ENCODE measurements at regions not wholly inside any gene's neighbourhood (a gene's known extent, or its start where the extent isn't known, plus 50 kb on each side); places are given as distances from the start of the nearest gene placed in this dataset.
"Not testable (repeated sequence)": the region's sequence is repeated elsewhere in the genome, so short reads cannot be mapped to it uniquely, and the experiment has no call there.

- Mint-ChIP-seq H3K4me3 (no peak overlapping the region), H3K9me3 (peaks cover 0 to 4% (median 0%) of the 10 kb centered on the region in 3 donors), H3K27ac (no peak overlapping the region), H3K4me1 (no peaks in the 10 kb centered on the region), H3K36me3 (no peaks in the 10 kb centered on the region), H3K27me3 (peaks cover 3% of the 10 kb centered on the region)
Observed at GRCh38 chr16:79395591-79395990, 204.9 kb downstream of the MAF start.

DNA sequence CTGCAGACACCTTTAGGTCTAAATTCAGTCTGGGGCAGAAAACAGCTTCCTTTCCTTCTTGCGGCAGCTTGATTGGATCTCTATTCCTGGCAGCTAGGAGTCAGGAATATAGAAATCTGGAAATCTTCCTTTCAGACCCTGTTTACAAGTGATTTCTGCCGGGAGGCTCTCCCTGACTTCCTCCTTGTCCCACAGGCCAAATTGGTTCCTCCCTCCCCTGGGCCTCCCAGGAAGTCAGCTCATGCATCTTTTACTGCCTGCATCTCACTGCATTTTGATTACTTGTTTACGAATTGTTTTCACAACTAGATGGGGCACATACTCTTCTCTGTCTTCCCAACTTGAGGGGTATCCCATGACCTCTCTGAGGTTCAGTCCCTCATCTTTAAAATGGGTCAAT lies 206.3 kb downstream of the MAF start:
- Mint-ChIP-seq H3K4me3 (no peak overlapping the region), H3K9me3 (peaks cover 0 to 4% (median 0%) of the 10 kb centered on the region in 3 donors), H3K27me3 (peaks cover 3% of the 10 kb centered on the region), H3K4me1 (no peaks in the 10 kb centered on the region), H3K36me3 (no peaks in the 10 kb centered on the region), H3K27ac (no peak overlapping the region)

- Mint-ChIP-seq H3K36me3 (no peaks in the 10 kb centered on the region), H3K27ac (no peak overlapping the region), H3K9me3 (peaks cover 0 to 4% (median 0%) of the 10 kb centered on the region in 3 donors), H3K27me3 (peaks cover 3% of the 10 kb centered on the region), H3K4me3 (no peak overlapping the region), H3K4me1 (no peaks in the 10 kb centered on the region)
Observed at GRCh38 chr16:79393564-79393963, 207.0 kb downstream of the MAF start.

DNA sequence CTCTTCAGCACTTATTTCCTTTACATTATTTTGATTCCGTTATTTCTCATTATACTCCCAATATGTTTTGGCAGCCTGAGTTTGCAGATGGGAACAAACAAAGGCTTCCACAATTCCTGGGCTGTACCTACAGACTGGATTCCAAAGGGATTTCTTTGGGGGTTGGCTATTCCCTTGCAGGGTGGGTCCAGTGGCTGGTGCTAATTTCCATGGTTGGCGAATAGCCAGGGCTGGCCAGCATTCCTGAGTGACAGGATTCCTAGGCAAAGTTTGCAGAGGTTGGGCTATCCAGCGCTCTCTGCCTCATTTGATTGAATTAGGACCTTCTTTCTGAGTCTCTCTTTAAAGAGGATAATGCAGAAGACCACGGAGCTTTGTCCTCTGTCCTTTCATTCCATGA lies 207.4 kb downstream of the MAF start:
- H3K4me3 Mint-ChIP-seq, result no peak overlapping the region
- H3K9me3 Mint-ChIP-seq, result peaks cover 0 to 4% (median 0%) of the 10 kb centered on the region in 3 donors
- H3K27me3 Mint-ChIP-seq, result peaks cover 3% of the 10 kb centered on the region
- no peaks in the 10 kb centered on the region for H3K36me3 Mint-ChIP-seq
- no peaks in the 10 kb centered on the region for H3K4me1 Mint-ChIP-seq
- H3K27ac Mint-ChIP-seq, result no peak overlapping the region

DNA sequence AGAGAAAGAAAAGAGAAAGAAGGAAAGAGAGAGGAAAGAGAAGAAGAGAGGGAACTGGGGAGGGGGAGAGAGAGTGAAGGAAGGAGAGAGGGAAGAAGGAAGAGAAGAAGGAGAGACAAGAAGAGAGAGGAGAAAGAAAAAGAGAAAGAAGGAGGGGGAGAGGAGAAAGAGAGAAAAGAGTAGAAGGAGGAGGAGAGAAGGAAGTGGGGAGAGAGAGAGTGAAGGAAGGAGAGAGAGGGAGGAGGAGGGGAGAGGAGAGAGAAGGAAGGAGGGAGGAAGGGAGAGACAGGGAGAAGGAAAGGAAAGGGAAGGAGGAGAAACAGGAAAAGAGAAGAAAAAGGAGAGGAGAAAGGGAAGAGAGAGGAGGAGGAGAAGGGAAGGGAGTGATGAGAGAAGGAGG lies 208.5 kb downstream of the MAF start:
- Mint-ChIP-seq H3K4me3 (no peak overlapping the region), H3K4me1 (no peaks in the 10 kb centered on the region), H3K27me3 (no peaks in the 10 kb centered on the region), H3K36me3 (no peaks in the 10 kb centered on the region), H3K27ac (no peak overlapping the region), H3K9me3 (peaks cover 0 to 4% (median 0%) of the 10 kb centered on the region in 3 donors)

DNA sequence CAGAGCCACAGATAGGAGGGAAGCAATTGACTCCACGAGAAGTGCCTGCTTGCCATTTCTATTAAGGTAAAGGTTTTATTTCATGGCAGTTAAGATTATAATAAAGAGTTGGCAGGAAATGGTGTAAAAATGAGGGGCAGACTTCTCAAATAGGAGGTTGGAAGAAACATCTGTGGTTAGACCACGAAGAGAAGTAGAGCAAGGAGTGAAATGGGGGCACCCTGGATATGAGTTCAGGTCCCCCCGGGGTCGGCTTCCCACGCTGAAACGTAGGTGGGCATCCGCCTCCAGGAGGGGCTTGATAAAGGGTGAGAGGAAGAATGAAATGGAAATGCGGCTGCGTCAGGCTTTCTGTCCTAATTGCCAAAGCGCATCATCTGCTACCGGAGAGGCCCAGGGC lies 209.1 kb downstream of the MAF start:
- H3K27ac Mint-ChIP-seq, result no peak overlapping the region
- peak overlapping the region in 1 of 4 donors; percentile 72 for H3K4me3 Mint-ChIP-seq
- H3K9me3 Mint-ChIP-seq, result peaks cover 0 to 4% (median 1%) of the 10 kb centered on the region in 3 donors
- H3K36me3 Mint-ChIP-seq, result no peaks in the 10 kb centered on the region
- no peaks in the 10 kb centered on the region for H3K27me3 Mint-ChIP-seq
- H3K4me1 Mint-ChIP-seq, result no peaks in the 10 kb centered on the region

GRCh38 chr16:79390481-79391051 lies 210.0 kb downstream of the MAF start:
- Mint-ChIP-seq H3K27me3 (no peaks in the 10 kb centered on the region), H3K4me3 (no peak overlapping the region), H3K27ac (no peak overlapping the region), H3K4me1 (no peaks in the 10 kb centered on the region), H3K36me3 (no peaks in the 10 kb centered on the region), H3K9me3 (peaks cover 0 to 4% (median 4%) of the 10 kb centered on the region in 3 donors)

DNA sequence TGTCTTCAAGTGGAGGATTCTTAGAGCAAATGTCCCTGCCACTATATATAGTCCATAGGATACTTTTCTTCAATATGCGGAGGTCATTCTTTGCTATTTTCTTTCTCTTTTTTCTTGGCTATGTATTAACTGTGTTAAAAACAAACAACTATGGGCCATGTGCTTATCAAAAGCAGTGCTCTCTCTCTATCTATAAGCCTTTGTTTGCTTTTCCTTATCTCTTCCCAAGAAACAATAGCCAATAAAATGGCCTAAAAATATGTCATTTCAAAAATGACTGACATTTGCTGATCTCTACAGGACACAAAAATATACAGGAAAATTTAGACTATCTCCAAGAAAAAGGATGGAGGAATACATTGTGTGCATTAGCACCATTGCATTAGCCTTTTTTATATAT lies 212.1 kb downstream of the MAF start:
- no peaks in the 10 kb centered on the region for H3K4me1 Mint-ChIP-seq
- peaks cover 0 to 4% (median 4%) of the 10 kb centered on the region in 3 donors for H3K9me3 Mint-ChIP-seq
- no peak overlapping the region for H3K27ac Mint-ChIP-seq
- H3K27me3 Mint-ChIP-seq, result peaks cover 1% of the 10 kb centered on the region
- H3K4me3 Mint-ChIP-seq, result no peak overlapping the region
- H3K36me3 Mint-ChIP-seq, result no peaks in the 10 kb centered on the region

GRCh38 chr16:79386299-79386698 lies 214.2 kb downstream of the MAF start:
- no peak overlapping the region for H3K4me3 Mint-ChIP-seq
- peaks cover under 1 to 4% (median 1%) of the 10 kb centered on the region in 3 donors for H3K9me3 Mint-ChIP-seq
- peaks cover 0 to 2% (median 0%) of the 10 kb centered on the region in 3 donors for H3K4me1 Mint-ChIP-seq
- H3K36me3 Mint-ChIP-seq, result no peaks in the 10 kb centered on the region
- H3K27me3 Mint-ChIP-seq, result peaks cover 8% of the 10 kb centered on the region
- H3K27ac Mint-ChIP-seq, result no peak overlapping the region

DNA sequence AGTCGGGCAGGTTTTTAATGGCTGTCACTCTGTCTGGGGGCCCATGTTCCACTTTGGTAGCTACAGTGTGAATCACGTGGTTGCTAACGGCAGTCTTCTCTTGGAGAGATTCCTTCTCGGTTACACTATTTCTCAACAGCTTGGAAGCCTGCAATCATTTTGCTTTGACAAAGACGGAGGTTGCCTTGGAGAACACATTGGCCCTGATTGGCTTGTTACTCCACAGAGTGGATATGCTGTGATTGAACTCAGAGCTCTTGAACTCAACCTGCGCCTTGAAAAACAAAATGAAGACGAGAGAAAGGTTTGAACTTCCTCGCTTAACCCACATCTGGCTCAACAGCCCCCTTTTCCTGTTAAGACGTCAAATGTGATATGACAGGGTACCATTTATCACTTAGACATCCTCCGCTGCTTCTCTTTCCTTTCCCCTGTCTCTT lies 218.9 kb downstream of the MAF start:
- peaks cover 0 to 7% (median 0%) of the 10 kb centered on the region in 3 donors for H3K4me1 Mint-ChIP-seq
- peak overlapping the region in 1 of 4 donors; percentile 2 for H3K4me3 Mint-ChIP-seq
- H3K9me3 Mint-ChIP-seq, result peaks cover 0 to 4% (median 1%) of the 10 kb centered on the region in 3 donors
- peaks cover 17% of the 10 kb centered on the region for H3K27me3 Mint-ChIP-seq
- no peaks in the 10 kb centered on the region for H3K36me3 Mint-ChIP-seq
- H3K27ac Mint-ChIP-seq, result no peak overlapping the region

DNA sequence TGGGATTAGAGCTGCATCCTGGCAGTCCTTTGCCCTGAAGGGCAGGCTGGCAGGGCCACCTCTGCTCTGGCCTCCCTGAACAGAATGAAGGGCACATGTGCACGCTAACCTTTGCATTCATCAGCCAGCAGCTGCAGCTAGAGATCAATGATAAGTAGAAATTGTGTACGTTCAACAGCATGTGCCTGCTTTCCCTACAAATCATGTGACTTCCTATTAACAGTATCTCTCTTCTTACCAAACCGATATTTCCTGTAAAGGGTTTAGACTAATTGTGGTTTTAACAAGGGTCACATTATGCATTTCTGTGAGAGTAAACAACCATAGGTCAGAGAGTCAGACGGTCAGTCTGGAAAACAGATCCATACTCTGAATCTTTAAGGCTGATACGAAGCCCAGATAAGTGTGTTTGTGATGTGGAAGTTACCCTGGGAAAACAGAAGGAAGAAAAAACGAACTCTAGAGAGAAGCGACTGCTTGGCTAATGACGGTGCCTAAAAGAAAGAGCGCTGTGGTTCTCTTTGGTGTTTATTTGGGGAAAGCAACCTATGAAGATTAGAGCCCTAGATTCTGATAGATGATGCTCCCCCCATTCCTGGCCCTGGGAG lies 219.4 kb downstream of the MAF start:
- H3K27ac Mint-ChIP-seq, result no peak overlapping the region
- peaks cover 0 to 7% (median 0%) of the 10 kb centered on the region in 3 donors for H3K4me1 Mint-ChIP-seq
- peak overlapping the region in 2 of 4 donors; percentile 2 to 49 for H3K4me3 Mint-ChIP-seq
- peaks cover 0 to 3% (median 0%) of the 10 kb centered on the region in 3 donors for H3K9me3 Mint-ChIP-seq
- H3K36me3 Mint-ChIP-seq, result no peaks in the 10 kb centered on the region
- peaks cover 17% of the 10 kb centered on the region for H3K27me3 Mint-ChIP-seq

- Mint-ChIP-seq H3K36me3 (no peaks in the 10 kb centered on the region), H3K4me1 (peaks cover 0 to 7% (median 0%) of the 10 kb centered on the region in 3 donors), H3K9me3 (peaks cover 0 to 6% (median 2%) of the 10 kb centered on the region in 3 donors), H3K4me3 (no peak overlapping the region), H3K27ac (peak overlapping the region in 1 of 3 donors; percentile 13), H3K27me3 (peaks cover 17% of the 10 kb centered on the region)
Observed at GRCh38 chr16:79379095-79379494, 221.4 kb downstream of the MAF start.

GRCh38 chr16:79377082-79377481 lies 223.5 kb downstream of the MAF start:
- peaks cover 14% of the 10 kb centered on the region for H3K27me3 Mint-ChIP-seq
- H3K36me3 Mint-ChIP-seq, H3K4me1 Mint-ChIP-seq, H3K4me3 Mint-ChIP-seq, H3K27ac Mint-ChIP-seq, H3K9me3 Mint-ChIP-seq: not testable (repeated sequence)

DNA sequence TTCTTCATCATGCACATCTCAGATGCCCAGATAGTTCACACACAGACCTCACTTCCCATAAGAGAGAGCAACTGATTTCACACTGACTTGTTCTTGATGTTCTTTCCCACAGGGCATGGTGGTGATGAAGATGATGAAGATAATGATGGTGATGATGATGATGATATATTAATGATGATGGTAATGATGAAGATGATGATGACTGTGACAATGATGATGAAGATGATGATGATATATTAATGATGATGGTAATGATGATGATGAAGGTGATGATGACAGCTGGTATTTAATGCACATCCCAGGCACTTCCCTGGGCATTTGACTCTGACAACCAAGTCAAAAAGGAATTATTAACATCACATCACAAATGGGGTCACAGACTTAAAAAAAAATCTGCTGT lies 225.2 kb downstream of the MAF start:
- Mint-ChIP-seq H3K27ac (no peak overlapping the region), H3K4me3 (no peak overlapping the region), H3K4me1 (no peaks in the 10 kb centered on the region), H3K9me3 (peaks cover 4 to 8% (median 8%) of the 10 kb centered on the region in 3 donors), H3K27me3 (peaks cover 4% of the 10 kb centered on the region), H3K36me3 (no peaks in the 10 kb centered on the region)

DNA sequence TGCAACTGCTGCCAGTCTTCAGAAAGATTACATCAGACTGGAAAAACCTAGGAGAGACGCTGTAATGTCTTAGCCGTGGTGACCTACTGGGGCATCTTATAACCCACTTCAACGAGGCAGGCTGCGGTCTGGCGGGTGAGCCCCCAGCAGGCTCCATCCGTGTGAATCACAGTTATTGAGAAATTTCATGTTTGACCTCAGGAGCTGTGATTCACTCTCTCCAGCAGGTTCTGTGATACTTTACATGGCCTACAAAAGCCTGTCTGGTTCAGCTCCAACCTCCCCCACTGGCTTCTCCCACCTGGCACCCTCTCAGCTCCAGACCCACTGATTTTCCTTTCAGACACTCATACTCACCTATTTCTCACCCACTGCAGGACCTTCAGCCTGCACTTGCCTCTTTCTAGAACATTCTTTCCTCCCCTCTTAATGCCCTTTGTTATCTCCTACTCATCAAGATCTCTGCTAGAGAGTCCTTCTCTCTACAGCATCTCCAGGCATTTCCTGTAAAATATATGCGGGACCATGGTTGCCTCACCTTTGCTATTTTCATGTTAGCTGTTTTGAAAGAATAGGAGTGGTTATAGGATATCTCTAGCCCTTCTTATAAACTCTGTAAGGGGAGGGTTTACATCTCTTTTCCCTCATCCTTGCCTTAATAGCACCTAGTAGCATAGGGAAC lies 227.9 kb downstream of the MAF start:
- Mint-ChIP-seq H3K36me3 (peaks cover 2% of the 10 kb centered on the region), H3K9me3 (peaks cover 4 to 8% (median 8%) of the 10 kb centered on the region in 3 donors), H3K27me3 (peaks cover 2% of the 10 kb centered on the region), H3K4me1 (no peaks in the 10 kb centered on the region), H3K27ac (no peak overlapping the region), H3K4me3 (no peak overlapping the region)

All from IgD-negative memory B cell (primary cell).